Liver (tissue), 3 donors: ENCODE measurements at regions not wholly inside any gene's neighbourhood (a gene's known extent, or its start where the extent isn't known, plus 50 kb on each side); places are given as distances from the start of the nearest gene placed in this dataset.

Experiments
- FOXA1 ChIP-seq: IDR thresholded peaks from 2 replicates; pipeline ENCODE4 v1.6.1; 2016; ENCODE audit warnings: antibody characterized with exemption
- GABPA ChIP-seq, 2 donors: IDR thresholded peaks in 1 of 2; conservative IDR thresholded peaks in 1 of 2; 2 replicates each; pipeline ENCODE4 v1.6.1; 2016; ENCODE audit warnings: antibody characterized with exemption in 2 of 2, mild to moderate bottlenecking in 1 of 2, moderate library complexity in 1 of 2
- MAX ChIP-seq: IDR thresholded peaks from 2 replicates; pipeline ENCODE4 v1.6.1; 2016; ENCODE audit warnings: antibody characterized with exemption
- REST ChIP-seq: IDR thresholded peaks from 2 replicates; pipeline ENCODE4 v1.6.1; 2016; ENCODE audit warnings: antibody characterized with exemption, mild to moderate bottlenecking
- TAF1 ChIP-seq: conservative IDR thresholded peaks from 2 replicates; pipeline ENCODE4 v1.6.1; 2016; ENCODE audit warnings: antibody characterized with exemption, mild to moderate bottlenecking
- YY1 ChIP-seq: IDR thresholded peaks from 2 replicates; pipeline ENCODE4 v1.6.1; 2016; ENCODE audit warnings: antibody characterized with exemption, mild to moderate bottlenecking
- TF ChIP-seq, protein P1 (sequence below): fragments of 150-350 bp; IDR thresholded peaks from 2 replicates; pipeline ENCODE4 v1.5.1; 2017; ENCODE audit warnings: improper control_type of control experiment, low read depth, low read length; ENCODE audit not compliant: missing input control
- donor health status: healthy.
- donor health status: healthy.

GRCh38 chr2:52115750-52116149 is 1083.8 kb upstream of the NRXN1 start:
- TF ChIP-seq, protein P1, sequence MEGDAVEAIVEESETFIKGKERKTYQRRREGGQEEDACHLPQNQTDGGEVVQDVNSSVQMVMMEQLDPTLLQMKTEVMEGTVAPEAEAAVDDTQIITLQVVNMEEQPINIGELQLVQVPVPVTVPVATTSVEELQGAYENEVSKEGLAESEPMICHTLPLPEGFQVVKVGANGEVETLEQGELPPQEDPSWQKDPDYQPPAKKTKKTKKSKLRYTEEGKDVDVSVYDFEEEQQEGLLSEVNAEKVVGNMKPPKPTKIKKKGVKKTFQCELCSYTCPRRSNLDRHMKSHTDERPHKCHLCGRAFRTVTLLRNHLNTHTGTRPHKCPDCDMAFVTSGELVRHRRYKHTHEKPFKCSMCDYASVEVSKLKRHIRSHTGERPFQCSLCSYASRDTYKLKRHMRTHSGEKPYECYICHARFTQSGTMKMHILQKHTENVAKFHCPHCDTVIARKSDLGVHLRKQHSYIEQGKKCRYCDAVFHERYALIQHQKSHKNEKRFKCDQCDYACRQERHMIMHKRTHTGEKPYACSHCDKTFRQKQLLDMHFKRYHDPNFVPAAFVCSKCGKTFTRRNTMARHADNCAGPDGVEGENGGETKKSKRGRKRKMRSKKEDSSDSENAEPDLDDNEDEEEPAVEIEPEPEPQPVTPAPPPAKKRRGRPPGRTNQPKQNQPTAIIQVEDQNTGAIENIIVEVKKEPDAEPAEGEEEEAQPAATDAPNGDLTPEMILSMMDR = no peak
- TF ChIP-seq YY1 (no peak), MAX (no peak), TAF1 (no peak), GABPA (IDR thresholded peaks at IDR 0.05 in 1 of 2, conservative IDR thresholded peaks at IDR 0.05 in 1 of 2) (no peak), FOXA1 (no peak), REST (no peak)
